Astrocyte of the cerebellum (primary cell): ENCODE measurements at regions not wholly inside any gene's neighbourhood (a gene's known extent, or its start where the extent isn't known, plus 50 kb on each side); places are given as distances from the start of the nearest gene placed in this dataset.

ENCODE experiments used
- DNase-seq: peaks from one replicate; pipeline ENCODE4 v3.0.0-alpha.2; 2011; ENCODE audit warnings: low read depth
- H3K4me3 ChIP-seq: 2 replicates; pipeline ENCODE4 v1.5.1; 2011; ENCODE audit warnings: mild to moderate bottlenecking, low read depth, low read length, moderate library complexity
- in situ Hi-C: cut with HindIII; loops from 2 replicates; pipeline ENCODE4 v1.10.0; 2017; ENCODE audit warnings: low sequenced_read_pairs
- TF ChIP-seq, protein P1 (sequence below): IDR thresholded peaks from 2 replicates; pipeline ENCODE4 v1.5.1; 2012; ENCODE audit warnings: low read length, low read depth, moderate library complexity, mild to moderate bottlenecking; ENCODE audit errors: missing control alignments

DNA sequence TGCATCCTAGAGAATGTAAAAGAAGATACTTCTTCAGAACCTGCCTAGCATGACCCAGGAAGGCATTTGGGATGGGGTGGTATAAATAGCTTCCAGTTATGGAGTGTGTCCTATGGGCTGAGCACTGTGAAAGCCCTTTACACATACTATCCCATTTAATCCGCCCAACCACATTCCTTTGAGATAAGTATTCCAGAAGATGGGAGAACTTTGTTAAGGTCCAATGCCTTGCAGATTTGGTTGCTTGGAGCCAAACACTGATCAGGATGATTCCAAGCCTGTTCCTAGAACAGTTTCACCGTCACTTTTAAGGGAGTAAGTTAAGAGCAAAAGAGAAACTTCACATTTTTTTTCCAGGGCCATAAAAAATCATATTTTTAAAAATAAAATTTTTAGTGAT is 82.5 kb upstream of the CLMN start:
- no peak for DNase-seq
- in situ Hi-C loops = no loop called here
- H3K4me3 ChIP-seq = no peak overlapping the region

DNA sequence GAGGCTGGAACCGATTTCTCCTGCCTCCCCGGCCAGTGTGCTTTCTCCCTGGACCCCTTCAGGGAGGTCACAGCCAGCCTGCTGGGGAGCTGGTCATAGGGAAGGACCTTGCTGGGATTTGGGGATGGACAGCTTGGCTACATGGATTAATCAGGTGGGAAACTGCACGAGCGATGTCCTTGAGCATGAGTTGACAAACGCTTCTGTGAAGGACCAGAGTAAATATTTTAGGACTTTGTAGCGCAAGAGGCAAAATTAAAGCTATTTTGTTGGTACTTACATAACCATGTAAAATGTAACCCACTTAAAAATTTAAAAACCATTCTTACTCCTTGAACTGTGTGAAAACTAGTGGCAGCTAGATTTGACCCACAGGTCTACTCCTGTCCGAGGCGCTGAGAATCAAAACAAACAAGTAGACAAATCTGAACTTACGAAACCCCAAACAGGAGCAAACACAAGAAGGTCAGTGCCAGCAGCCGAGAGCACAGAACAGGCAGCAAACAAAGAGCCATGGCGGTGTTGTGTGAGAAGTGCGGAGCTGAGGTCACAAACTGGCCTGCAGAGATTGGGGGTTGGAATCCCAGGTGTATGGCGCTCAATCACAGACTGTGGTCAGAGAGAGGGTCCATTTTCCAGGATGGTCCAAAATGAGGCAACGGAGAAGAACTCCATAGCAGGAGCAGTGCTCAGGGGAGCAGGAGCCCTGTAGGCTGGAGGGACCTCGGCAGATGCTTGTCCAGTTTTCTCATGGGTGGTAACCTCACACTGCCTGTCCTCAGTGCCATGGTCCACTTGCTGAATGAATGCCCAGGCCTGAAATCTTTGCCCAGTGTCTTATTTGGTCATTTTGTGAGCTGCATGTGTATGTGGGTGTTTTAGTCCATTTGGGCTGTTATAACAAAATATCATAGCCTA is 79.2 kb upstream of the CLMN start:
- in situ Hi-C loops = no loop called here
- TF ChIP-seq, protein P1, sequence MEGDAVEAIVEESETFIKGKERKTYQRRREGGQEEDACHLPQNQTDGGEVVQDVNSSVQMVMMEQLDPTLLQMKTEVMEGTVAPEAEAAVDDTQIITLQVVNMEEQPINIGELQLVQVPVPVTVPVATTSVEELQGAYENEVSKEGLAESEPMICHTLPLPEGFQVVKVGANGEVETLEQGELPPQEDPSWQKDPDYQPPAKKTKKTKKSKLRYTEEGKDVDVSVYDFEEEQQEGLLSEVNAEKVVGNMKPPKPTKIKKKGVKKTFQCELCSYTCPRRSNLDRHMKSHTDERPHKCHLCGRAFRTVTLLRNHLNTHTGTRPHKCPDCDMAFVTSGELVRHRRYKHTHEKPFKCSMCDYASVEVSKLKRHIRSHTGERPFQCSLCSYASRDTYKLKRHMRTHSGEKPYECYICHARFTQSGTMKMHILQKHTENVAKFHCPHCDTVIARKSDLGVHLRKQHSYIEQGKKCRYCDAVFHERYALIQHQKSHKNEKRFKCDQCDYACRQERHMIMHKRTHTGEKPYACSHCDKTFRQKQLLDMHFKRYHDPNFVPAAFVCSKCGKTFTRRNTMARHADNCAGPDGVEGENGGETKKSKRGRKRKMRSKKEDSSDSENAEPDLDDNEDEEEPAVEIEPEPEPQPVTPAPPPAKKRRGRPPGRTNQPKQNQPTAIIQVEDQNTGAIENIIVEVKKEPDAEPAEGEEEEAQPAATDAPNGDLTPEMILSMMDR = no peak

More for the DNA sequence above, 82.5 kb upstream of the CLMN start:
- TF ChIP-seq, protein P1 = no peak

DNA sequence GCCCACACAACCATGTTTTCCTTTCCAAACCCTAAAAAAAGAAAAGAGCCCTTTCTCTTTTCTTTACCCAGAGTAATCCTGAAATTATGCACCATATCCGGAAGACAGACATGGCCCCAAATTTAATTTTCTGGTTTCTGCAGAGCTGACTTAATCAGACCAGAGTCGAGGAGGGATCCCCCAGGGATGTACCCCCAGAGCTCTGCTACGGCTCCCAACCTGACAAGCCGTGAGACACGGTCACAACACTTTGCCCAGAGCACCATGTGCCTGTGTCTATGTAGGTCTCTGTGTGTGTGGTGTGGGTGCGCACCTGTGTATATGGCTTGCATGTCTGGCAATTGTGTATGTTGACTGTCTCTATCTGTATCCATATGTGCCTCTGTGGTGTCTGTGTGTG is 77.6 kb upstream of the CLMN start:
- DNase-seq = no peak
- in situ Hi-C loops = no loop called here
- no peak overlapping the region for H3K4me3 ChIP-seq
- TF ChIP-seq, protein P1 = no peak

More for the DNA sequence above, 79.2 kb upstream of the CLMN start:
- DNase-seq = no peak
- no peak overlapping the region for H3K4me3 ChIP-seq

DNA sequence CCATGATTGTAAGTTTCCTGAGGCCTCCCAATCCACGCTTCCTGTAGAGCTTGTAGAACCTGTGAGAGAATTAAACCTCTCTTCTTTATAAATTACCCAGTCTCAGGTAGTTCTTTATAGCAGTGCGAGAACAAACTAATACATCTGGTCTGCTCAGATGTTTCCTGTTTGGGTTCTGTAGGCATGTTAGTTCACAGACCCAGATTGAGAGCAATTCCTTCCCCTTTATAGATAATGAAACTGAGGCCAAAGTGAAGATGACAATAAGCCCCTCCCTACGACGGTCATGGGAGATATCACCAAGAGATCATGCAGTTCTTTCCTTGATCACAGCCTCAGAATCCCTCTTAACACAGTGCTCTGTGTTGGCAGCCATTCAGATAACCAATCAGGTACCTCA is 76.5 kb upstream of the CLMN start:
- TF ChIP-seq, protein P1 = no peak
- no peak overlapping the region for H3K4me3 ChIP-seq
- in situ Hi-C loops = no loop called here
- DNase-seq = no peak

DNA sequence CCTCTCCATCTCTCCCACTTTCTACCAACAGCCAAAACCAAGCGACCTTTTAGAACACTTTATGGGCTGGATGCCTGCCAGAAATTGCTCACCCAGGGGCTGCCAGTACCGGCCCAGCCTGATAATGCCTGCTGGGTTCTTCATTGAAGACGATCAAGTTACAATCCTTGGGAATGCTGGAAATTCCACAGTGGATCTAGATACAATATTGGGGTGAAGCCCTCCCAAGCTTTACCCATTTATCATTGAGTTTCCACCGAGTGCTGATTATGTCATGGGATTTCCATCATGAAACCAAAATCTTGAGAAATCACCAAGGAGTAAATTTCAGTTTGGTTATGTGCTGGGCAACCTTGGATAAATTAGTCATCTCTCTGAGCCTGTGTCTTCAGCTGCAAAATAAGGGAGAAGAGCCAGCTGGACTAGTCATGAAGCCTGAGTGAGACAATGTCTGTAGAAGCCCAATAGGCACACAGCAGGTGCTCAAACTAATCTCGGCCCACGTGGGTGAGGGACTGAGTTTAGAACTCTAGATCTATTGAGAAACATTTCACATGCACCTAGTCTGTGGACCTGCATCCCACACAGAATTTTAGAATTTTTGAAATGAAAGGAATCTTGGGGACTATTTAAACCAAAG is 75.5 kb upstream of the CLMN start:
- no peak overlapping the region for H3K4me3 ChIP-seq
- TF ChIP-seq, protein P1 = no peak
- no peak for DNase-seq
- in situ Hi-C loops = no loop called here

DNA sequence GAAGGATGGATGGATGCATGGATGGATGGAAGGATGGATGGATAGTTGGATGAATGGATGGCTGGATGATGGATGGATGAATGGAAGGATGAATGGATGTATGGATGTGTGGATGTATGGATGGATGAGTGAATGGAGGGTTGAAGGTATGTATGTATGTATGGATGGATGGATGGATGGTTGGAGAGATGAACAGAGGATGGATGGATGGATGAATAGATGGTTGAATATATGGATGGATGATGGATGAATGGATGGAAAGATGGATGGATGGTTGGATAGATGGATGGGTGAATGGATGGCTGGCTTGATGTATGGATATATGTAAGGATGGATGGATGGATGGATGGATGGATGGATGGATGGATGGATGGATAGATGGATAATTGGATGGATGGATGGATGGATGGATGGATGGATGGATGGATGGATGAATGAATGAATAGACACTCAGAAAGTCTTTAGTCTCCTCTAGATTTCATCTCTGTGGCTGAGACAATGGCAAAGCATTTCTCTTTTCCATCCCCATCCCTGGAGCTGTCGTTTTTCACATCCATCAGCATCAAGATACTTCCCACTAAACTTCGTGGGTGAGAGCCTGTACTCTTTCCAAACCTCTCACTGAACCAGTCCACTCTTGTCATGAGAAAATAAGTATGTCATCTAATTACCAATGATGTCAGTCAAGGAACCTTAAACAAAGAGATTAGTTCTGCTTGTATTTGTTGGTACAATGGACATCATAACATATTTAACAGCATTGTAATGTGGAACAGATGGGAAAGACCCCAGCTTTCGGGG is 74.8 kb upstream of the CLMN start:
- TF ChIP-seq, protein P1 = no peak
- DNase-seq = no peak
- no peak overlapping the region for H3K4me3 ChIP-seq
- in situ Hi-C loops = no loop called here
